ENCODE measurements at regions not wholly inside any gene's neighbourhood (a gene's known extent, or its start where the extent isn't known, plus 50 kb on each side); places are given as distances from the start of the nearest gene placed in this dataset.

- H3K4me1 Mint-ChIP-seq, result no peaks in the 10 kb centered on the region
- TF ChIP-seq CTCF (IDR thresholded peaks at IDR 0.05), result no peak
- intact Hi-C loops (cut with micrococcal nuclease), result no loop called here
Observed at GRCh38 chr5:164234321-164234720, 728.9 kb downstream of the MAT2B start.

DNA sequence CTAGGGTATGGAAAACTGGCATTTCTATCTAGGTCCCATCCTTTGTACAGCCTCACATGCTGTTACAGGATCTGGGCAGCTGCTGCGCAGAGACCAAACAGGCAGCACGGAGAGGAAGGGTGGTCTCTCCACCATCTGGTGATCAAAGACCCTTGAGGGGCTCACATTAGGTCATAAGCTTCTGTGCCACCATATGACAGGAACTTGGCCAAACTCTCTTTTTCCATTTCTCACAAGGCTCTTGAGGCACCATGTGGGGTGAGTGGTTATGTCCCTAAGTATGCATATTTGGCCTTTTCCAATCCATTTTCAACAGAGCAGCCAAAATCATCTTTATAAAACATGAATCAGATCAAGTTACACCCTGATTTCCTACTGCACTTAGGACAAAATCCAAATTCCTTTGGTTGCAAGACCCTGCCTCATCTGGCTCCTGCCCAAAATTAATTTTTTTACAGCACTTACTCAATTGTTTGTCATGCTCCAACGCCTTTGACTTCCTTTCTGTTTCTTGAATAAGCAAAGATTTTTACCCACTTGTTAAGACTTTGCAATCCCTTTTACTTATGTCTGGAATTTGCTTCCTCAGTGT, 730.0 kb downstream of the MAT2B start:
- 43% methylated on average over 1 of the region's 3 CpGs for WGBS (ENCODE audit: insufficient coverage)
- Histone ChIP-seq H3K36me3 (replicated peaks in 1 of 2; ENCODE audit: control insufficient read depth in 1 of 2, insufficient read depth in 2 of 2, low read length in 2 of 2) (no peaks in the 10 kb centered on the region), H2AFZ (ENCODE audit: insufficient read depth, low read depth, low read length, poor library complexity, severe bottlenecking) (no peak overlapping the region), H3K9me3 (replicated peaks in 1 of 2; ENCODE audit: control insufficient read depth in 1 of 2, insufficient read depth in 1 of 2, low read length in 2 of 2) (no peaks in the 10 kb centered on the region), H4K20me1 (ENCODE audit: insufficient read depth, low read length) (no peaks in the 10 kb centered on the region), H3K4me3 (replicated peaks in 1 of 3; ENCODE audit: low read depth in 2 of 3, low read length in 3 of 3) (no peak overlapping the region), H3K79me2 (ENCODE audit: insufficient read depth, low read length) (no peaks in the 10 kb centered on the region), H3K4me2 (replicated peaks; ENCODE audit: extremely low read depth, low read length, poor library complexity, severe bottlenecking) (no peak overlapping the region), H3K9ac (ENCODE audit: insufficient read depth, low read length, poor library complexity, severe bottlenecking) (no peak overlapping the region), H3K27me3 (ENCODE audit: control insufficient read depth in 2 of 2, insufficient read depth in 2 of 2, low read length in 2 of 2) (no peaks in the 10 kb centered on the region), H3K4me1 (ENCODE audit: control insufficient read depth in 1 of 2, insufficient read depth in 2 of 2, low read length in 2 of 2) (no peaks in the 10 kb centered on the region), H3K27ac (ENCODE audit: low read depth in 1 of 2, low read length in 2 of 2) (no peak overlapping the region)
- intact Hi-C loops (cut with micrococcal nuclease), result no loop called here
- Mint-ChIP-seq H3K27ac (no peak overlapping the region), H3K4me3 (no peak overlapping the region), H3K4me1 (no peaks in the 10 kb centered on the region), H3K27me3 (ENCODE audit: low read depth in 3 of 3) (no peaks in the 10 kb centered on the region), H3K9me3 (peaks cover 0 to 2% (median 0%) of the 10 kb centered on the region in 7 donors), H3K36me3 (no peaks in the 10 kb centered on the region)
- DNase-seq, result no peak
- no peak for TF ChIP-seq CTCF (IDR thresholded peaks at IDR 0.05)

More at GRCh38 chr5:164234321-164234720, 728.9 kb downstream of the MAT2B start:
- Mint-ChIP-seq H3K4me3 (no peak overlapping the region), H3K9me3 (peaks cover 0 to 2% (median 0%) of the 10 kb centered on the region in 7 donors), H3K27me3 (ENCODE audit: low read depth in 3 of 3) (no peaks in the 10 kb centered on the region), H3K36me3 (no peaks in the 10 kb centered on the region), H3K27ac (no peak overlapping the region)
- Histone ChIP-seq H3K9me3 (replicated peaks in 1 of 2; ENCODE audit: control insufficient read depth in 1 of 2, insufficient read depth in 1 of 2, low read length in 2 of 2) (no peaks in the 10 kb centered on the region), H3K4me3 (replicated peaks in 1 of 3; ENCODE audit: low read depth in 2 of 3, low read length in 3 of 3) (no peak overlapping the region), H4K20me1 (ENCODE audit: insufficient read depth, low read length) (no peaks in the 10 kb centered on the region), H2AFZ (ENCODE audit: insufficient read depth, low read depth, low read length, poor library complexity, severe bottlenecking) (no peak overlapping the region), H3K36me3 (replicated peaks in 1 of 2; ENCODE audit: control insufficient read depth in 1 of 2, insufficient read depth in 2 of 2, low read length in 2 of 2) (no peaks in the 10 kb centered on the region), H3K27ac (ENCODE audit: low read depth in 1 of 2, low read length in 2 of 2) (no peak overlapping the region), H3K79me2 (ENCODE audit: insufficient read depth, low read length) (no peaks in the 10 kb centered on the region), H3K9ac (ENCODE audit: insufficient read depth, low read length, poor library complexity, severe bottlenecking) (no peak overlapping the region), H3K4me1 (ENCODE audit: control insufficient read depth in 1 of 2, insufficient read depth in 2 of 2, low read length in 2 of 2) (no peaks in the 10 kb centered on the region), H3K4me2 (replicated peaks; ENCODE audit: extremely low read depth, low read length, poor library complexity, severe bottlenecking) (no peak overlapping the region), H3K27me3 (ENCODE audit: control insufficient read depth in 2 of 2, insufficient read depth in 2 of 2, low read length in 2 of 2) (no peaks in the 10 kb centered on the region)
- DNase-seq, result no peak

Data from CD14-positive monocyte (primary cell).